Caco-2 (cell line): ENCODE measurements at regions not wholly inside any gene's neighbourhood (a gene's known extent, or its start where the extent isn't known, plus 50 kb on each side); places are given as distances from the start of the nearest gene placed in this dataset.

Experiments used
- BruUV-seq: library from RNA; stranded (reverse); fragments of 400-500 nt; replicated peaks from 2 replicates; lab custom pipeline; 2021; lab: Mats Ljungman, UMichigan
- CTCF ChIA-PET: fragments of 300-600 bp; sonication (Branson Sonifier 250); formaldehyde crosslinking; loops from one replicate; lab custom pipeline; 2022; ENCODE audit warnings: antibody characterized with exemption; lab: Charles Lee
- POLR2A ChIA-PET: fragments of 300-600 bp; sonication (Branson Sonifier 250); formaldehyde crosslinking; loops from one replicate; lab custom pipeline; 2022; ENCODE audit warnings: antibody characterized with exemption; lab: Charles Lee
- DNase-seq, 2 experiments: peaks; one replicate each; pipeline versions ENCODE4 v3.0.0 to v3.0.0-alpha.2; 2020 to 2022
- H3K27me3 ChIP-seq: replicated peaks from 2 replicates; pipeline ENCODE4 v1.6.0; 2011; ENCODE audit warnings: low read length; ENCODE audit not compliant: control insufficient read depth, insufficient read depth
- H3K36me3 ChIP-seq: 2 replicates; pipeline ENCODE4 v1.5.1; 2011; ENCODE audit warnings: low read length; ENCODE audit not compliant: control insufficient read depth, insufficient read depth
- H3K4me1 ChIP-seq: fragments of 250-450 bp; sonication (Bioruptor Pico); 2 replicates; pipeline ENCODE4 v1.5.1; 2020; ENCODE audit warnings: mild to moderate bottlenecking
- H3K4me3 ChIP-seq: 2 replicates; pipeline ENCODE4 v1.5.1; 2011; ENCODE audit warnings: low read depth, mild to moderate bottlenecking, control low read depth, low read length
- H3K9me3 ChIP-seq: fragments of 250-450 bp; sonication (Bioruptor Pico); 2 replicates; pipeline ENCODE4 v1.5.1; 2020; ENCODE audit warnings: mild to moderate bottlenecking, moderate library complexity
- H3K27ac Mint-ChIP-seq: one replicate; pipeline ENCODE4 v1.8.0; 2022; ENCODE audit warnings: mixed read lengths; ENCODE audit not compliant: unreplicated experiment
- H3K27me3 Mint-ChIP-seq: one replicate; pipeline ENCODE4 v1.8.0; 2022; ENCODE audit warnings: mixed read lengths; ENCODE audit not compliant: insufficient read depth, unreplicated experiment
- H3K36me3 Mint-ChIP-seq: one replicate; pipeline ENCODE4 v1.8.0; 2022; ENCODE audit warnings: mild to moderate bottlenecking, mixed read lengths; ENCODE audit not compliant: insufficient read depth, unreplicated experiment
- H3K4me1 Mint-ChIP-seq: one replicate; pipeline ENCODE4 v1.8.0; 2022; ENCODE audit warnings: low read depth, mixed read lengths; ENCODE audit not compliant: unreplicated experiment
- H3K4me3 Mint-ChIP-seq: one replicate; pipeline ENCODE4 v1.8.0; 2022; ENCODE audit warnings: mild to moderate bottlenecking, moderate library complexity, mixed read lengths; ENCODE audit not compliant: unreplicated experiment
- H3K9me3 Mint-ChIP-seq: one replicate; pipeline ENCODE4 v1.8.0; 2022; ENCODE audit warnings: mixed read lengths; ENCODE audit not compliant: unreplicated experiment
- intact Hi-C: fragments of 100-400 bp; cut with micrococcal nuclease; formaldehyde crosslinking; loops from one replicate; pipeline ENCODE4 v1.10.0; 2022; ENCODE audit not compliant: unreplicated experiment
- TF ChIP-seq, protein P1 (sequence below), 2 experiments: fragments of 200-600 bp in 1 of 2; IDR thresholded peaks; 1 replicate in 1 of 2; 2 replicates in 1 of 2; pipeline versions ENCODE4 v1.5.1 to v1.8.0; 2011 to 2022; ENCODE audit warnings: antibody characterized with exemption in 1 of 2, control low read depth in 1 of 2, inconsistent platforms in 1 of 2, low read depth in 1 of 2, low read length in 1 of 2, mild to moderate bottlenecking in 1 of 2, moderate library complexity in 1 of 2; ENCODE audit not compliant: insufficient read depth in 1 of 2, severe bottlenecking in 1 of 2, unreplicated experiment in 1 of 2

GRCh38 chr2:64848945-64849344 lies 140.3 kb upstream of the SLC1A4 start:
- CTCF ChIA-PET = no interaction called here
- Histone ChIP-seq H3K36me3 (no peaks in the 10 kb centered on the region), H3K9me3 (no peaks in the 10 kb centered on the region), H3K4me3 (no peak overlapping the region), H3K27me3 (no peaks in the 10 kb centered on the region), H3K4me1 (no peaks in the 10 kb centered on the region)
- H3K36me3 Mint-ChIP-seq = no peaks in the 10 kb centered on the region
- no peak overlapping the region for H3K27ac Mint-ChIP-seq
- POLR2A ChIA-PET = interaction anchor here (0.6 kb wide), 1 partner anchor 345 kb away, joined by 3 read pairs; no protein-coding TSS in a partner anchor
- H3K9me3 Mint-ChIP-seq = no peaks in the 10 kb centered on the region
- no TSS peak for BruUV-seq
- H3K4me3 Mint-ChIP-seq = no peak overlapping the region
- TF ChIP-seq, protein P1, sequence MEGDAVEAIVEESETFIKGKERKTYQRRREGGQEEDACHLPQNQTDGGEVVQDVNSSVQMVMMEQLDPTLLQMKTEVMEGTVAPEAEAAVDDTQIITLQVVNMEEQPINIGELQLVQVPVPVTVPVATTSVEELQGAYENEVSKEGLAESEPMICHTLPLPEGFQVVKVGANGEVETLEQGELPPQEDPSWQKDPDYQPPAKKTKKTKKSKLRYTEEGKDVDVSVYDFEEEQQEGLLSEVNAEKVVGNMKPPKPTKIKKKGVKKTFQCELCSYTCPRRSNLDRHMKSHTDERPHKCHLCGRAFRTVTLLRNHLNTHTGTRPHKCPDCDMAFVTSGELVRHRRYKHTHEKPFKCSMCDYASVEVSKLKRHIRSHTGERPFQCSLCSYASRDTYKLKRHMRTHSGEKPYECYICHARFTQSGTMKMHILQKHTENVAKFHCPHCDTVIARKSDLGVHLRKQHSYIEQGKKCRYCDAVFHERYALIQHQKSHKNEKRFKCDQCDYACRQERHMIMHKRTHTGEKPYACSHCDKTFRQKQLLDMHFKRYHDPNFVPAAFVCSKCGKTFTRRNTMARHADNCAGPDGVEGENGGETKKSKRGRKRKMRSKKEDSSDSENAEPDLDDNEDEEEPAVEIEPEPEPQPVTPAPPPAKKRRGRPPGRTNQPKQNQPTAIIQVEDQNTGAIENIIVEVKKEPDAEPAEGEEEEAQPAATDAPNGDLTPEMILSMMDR (IDR thresholded peaks at IDR 0.05; ENCODE audit: insufficient read depth in 1 of 2, low read depth in 1 of 2, low read length in 1 of 2, severe bottlenecking in 1 of 2, unreplicated experiment in 1 of 2) = no peak
- intact Hi-C loops = no loop called here
- no peak for DNase-seq
- H3K4me1 Mint-ChIP-seq = no peaks in the 10 kb centered on the region
- no peaks in the 10 kb centered on the region for H3K27me3 Mint-ChIP-seq

DNA sequence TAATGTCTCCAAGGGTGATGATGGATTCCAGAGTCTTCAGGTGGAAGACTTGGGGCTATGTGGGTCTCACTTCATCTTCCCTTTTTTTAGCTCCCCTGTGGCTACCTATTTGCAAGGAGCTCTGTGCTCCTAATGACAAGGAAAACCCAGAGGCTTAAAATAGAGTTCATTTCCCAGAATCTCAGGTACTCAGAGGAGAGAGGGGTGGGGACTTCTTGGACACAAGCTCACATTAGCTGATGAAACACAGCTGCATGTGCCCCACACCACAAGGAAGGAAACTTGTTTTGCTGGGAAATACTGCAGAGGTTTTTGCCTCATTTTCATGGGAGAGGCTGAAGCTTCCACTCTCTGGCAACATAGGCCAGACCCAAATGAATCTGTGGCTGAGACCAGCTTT lies 138.6 kb upstream of the SLC1A4 start:
- Mint-ChIP-seq H3K4me3 (no peak overlapping the region), H3K4me1 (no peaks in the 10 kb centered on the region), H3K27me3 (no peaks in the 10 kb centered on the region), H3K27ac (no peak overlapping the region), H3K36me3 (no peaks in the 10 kb centered on the region), H3K9me3 (no peaks in the 10 kb centered on the region)
- no peak for DNase-seq
- H3K9me3 ChIP-seq = no peaks in the 10 kb centered on the region
- intact Hi-C loops = no loop called here
- CTCF ChIA-PET = no interaction called here
- H3K4me1 ChIP-seq = no peaks in the 10 kb centered on the region
- TF ChIP-seq, protein P1 (IDR thresholded peaks at IDR 0.05; ENCODE audit: insufficient read depth in 1 of 2, low read depth in 1 of 2, low read length in 1 of 2, severe bottlenecking in 1 of 2, unreplicated experiment in 1 of 2) = no peak
- POLR2A ChIA-PET = interaction anchor here (0.5 kb wide), 1 partner anchor 29 kb away, joined by 3 read pairs; no protein-coding TSS in a partner anchor
- no TSS peak for BruUV-seq
- H3K27me3 ChIP-seq = no peaks in the 10 kb centered on the region
- H3K36me3 ChIP-seq = no peaks in the 10 kb centered on the region
- H3K4me3 ChIP-seq = no peak overlapping the region

DNA sequence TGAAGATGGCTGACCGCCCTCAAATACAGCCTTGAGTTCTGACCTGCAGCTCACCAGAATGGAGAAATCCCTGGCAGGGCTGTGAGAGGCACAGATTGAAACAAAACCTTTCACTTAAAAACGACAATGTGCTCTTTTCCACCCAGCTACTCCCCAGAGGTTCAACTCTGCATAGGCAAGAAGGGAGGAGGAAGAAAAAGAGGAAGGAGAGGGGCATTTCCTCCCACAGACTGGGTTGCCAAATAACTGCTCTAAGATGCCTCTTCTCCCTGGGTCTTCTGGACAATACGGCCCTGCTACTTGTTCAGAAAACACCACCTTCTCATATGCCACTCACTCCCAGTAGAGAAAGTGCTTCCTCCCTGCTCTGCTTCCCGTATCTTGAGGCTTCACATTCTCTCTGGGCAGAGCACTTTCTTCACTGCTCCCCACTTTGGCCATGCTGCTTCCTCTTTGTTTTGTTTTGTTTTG lies 136.4 kb upstream of the SLC1A4 start:
- ChIA-PET CTCF (no interaction called here), POLR2A (no interaction called here)
- Histone ChIP-seq H3K36me3 (no peaks in the 10 kb centered on the region), H3K27me3 (no peaks in the 10 kb centered on the region), H3K4me3 (no peak overlapping the region), H3K4me1 (no peaks in the 10 kb centered on the region), H3K9me3 (no peaks in the 10 kb centered on the region)
- Mint-ChIP-seq H3K27ac (no peak overlapping the region), H3K9me3 (no peaks in the 10 kb centered on the region), H3K36me3 (no peaks in the 10 kb centered on the region), H3K27me3 (no peaks in the 10 kb centered on the region), H3K4me3 (no peak overlapping the region), H3K4me1 (no peaks in the 10 kb centered on the region)
- DNase-seq = no peak
- BruUV-seq = no TSS peak
- intact Hi-C loops = no loop called here
- TF ChIP-seq, protein P1 (IDR thresholded peaks at IDR 0.05; ENCODE audit: insufficient read depth in 1 of 2, low read depth in 1 of 2, low read length in 1 of 2, severe bottlenecking in 1 of 2, unreplicated experiment in 1 of 2) = no peak
